ENCODE measurements at regions not wholly inside any gene's neighbourhood (a gene's known extent, or its start where the extent isn't known, plus 50 kb on each side); places are given as distances from the start of the nearest gene placed in this dataset.

GRCh38 chr1:29876902-29877301, 640.6 kb downstream of the PTPRU start:
- in situ Hi-C loops (cut with HindIII; ENCODE audit: extremely low pct_ligation_motif_present, low pct_unique_long_range_greater_than_20kb) (no loop called here), intact Hi-C loops (cut with micrococcal nuclease; ENCODE audit: unreplicated experiment) (no loop called here)
- Histone ChIP-seq H4K20me1 (ENCODE audit: insufficient read depth, low read length) (no peaks in the 10 kb centered on the region), H3K79me2 (ENCODE audit: insufficient read depth, low read length) (no peaks in the 10 kb centered on the region), H3K9ac (ENCODE audit: insufficient read depth, low read depth, low read length) (no peak overlapping the region), H3K4me1 (ENCODE audit: insufficient read depth, low read length) (no peaks in the 10 kb centered on the region), H3K36me3 (replicated peaks in 1 of 2; ENCODE audit: control insufficient read depth in 1 of 2, insufficient read depth in 2 of 2, low read length in 2 of 2) (no peaks in the 10 kb centered on the region), H3K27me3 (ENCODE audit: control insufficient read depth in 1 of 2, insufficient read depth in 2 of 2, low read length in 2 of 2) (peaks cover 0 to 7% of the 10 kb centered on the region in 2 experiments; a peak in 3 of 5 replicates), H3K27ac (ENCODE audit: extremely low read length, insufficient read depth, low read length) (no peak overlapping the region), H3K9me3 (ENCODE audit: low read length) (no peaks in the 10 kb centered on the region), H2AFZ (ENCODE audit: low read length) (no peak overlapping the region), H3K4me3 (replicated peaks in 1 of 3; ENCODE audit: insufficient read depth in 1 of 3, low read depth in 2 of 3, low read length in 3 of 3) (no peak overlapping the region), H3K4me2 (ENCODE audit: low read depth, low read length) (no peak overlapping the region)
- FAIRE-seq (no peak), ATAC-seq (no peak), DNase-seq (ENCODE audit: low spot score) (no peak)
- POLR2A ChIA-PET = no interaction called here
- BruUV-seq (replicated peaks) = no TSS peak
- CTCF ChIA-PET (ENCODE audit: low intra/inter-chr PET ratio, low total read pairs) = no interaction called here
- TF ChIP-seq ZNF383 (CRISPR knock-in tag; IDR thresholded peaks at IDR 0.05; ENCODE audit: borderline replicate concordance) = no peak
- WGBS (ENCODE audit: low lambda C conversion rate) = 6% methylated on average over 6 of the region's 8 CpGs

- ATAC-seq (no peak), FAIRE-seq (no peak), DNase-seq (ENCODE audit: low spot score) (no peak)
- Histone ChIP-seq H3K27ac (ENCODE audit: extremely low read length, insufficient read depth, low read length) (no peak overlapping the region), H3K79me2 (ENCODE audit: insufficient read depth, low read length) (no peaks in the 10 kb centered on the region), H3K9ac (ENCODE audit: insufficient read depth, low read depth, low read length) (no peak overlapping the region), H3K9me3 (ENCODE audit: low read length) (no peaks in the 10 kb centered on the region), H4K20me1 (ENCODE audit: insufficient read depth, low read length) (no peaks in the 10 kb centered on the region), H3K27me3 (ENCODE audit: control insufficient read depth in 1 of 2, insufficient read depth in 2 of 2, low read length in 2 of 2) (peaks cover 0 to 7% of the 10 kb centered on the region in 2 experiments; a peak in 3 of 5 replicates), H3K4me1 (ENCODE audit: insufficient read depth, low read length) (no peaks in the 10 kb centered on the region), H3K4me3 (replicated peaks in 1 of 3; ENCODE audit: insufficient read depth in 1 of 3, low read depth in 2 of 3, low read length in 3 of 3) (no peak overlapping the region), H3K4me2 (ENCODE audit: low read depth, low read length) (no peak overlapping the region), H2AFZ (ENCODE audit: low read length) (no peak overlapping the region), H3K36me3 (replicated peaks in 1 of 2; ENCODE audit: control insufficient read depth in 1 of 2, insufficient read depth in 2 of 2, low read length in 2 of 2) (no peaks in the 10 kb centered on the region)
- ChIA-PET POLR2A (no interaction called here), CTCF (ENCODE audit: low intra/inter-chr PET ratio, low total read pairs) (no interaction called here)
- no TSS peak for BruUV-seq (replicated peaks)
- no peak for TF ChIP-seq PTBP1 (IDR thresholded peaks at IDR 0.05; ENCODE audit: low read depth, low read length, poor library complexity, severe bottlenecking)
- TF ChIP-seq ZNF878 (CRISPR knock-in tag; IDR thresholded peaks at IDR 0.05) = no peak
- no peak for TF ChIP-seq ZNF709 (CRISPR knock-in tag; IDR thresholded peaks at IDR 0.05)
- TF ChIP-seq ZHX1 (CRISPR knock-in tag; IDR thresholded peaks at IDR 0.05; ENCODE audit: low read depth) = no peak
- TF ChIP-seq MEIS1 (CRISPR knock-in tag; IDR thresholded peaks at IDR 0.05; ENCODE audit: borderline replicate concordance) = no peak
- no peak for TF ChIP-seq ZNF710 (CRISPR knock-in tag; IDR thresholded peaks at IDR 0.05; ENCODE audit: borderline replicate concordance)
- TF ChIP-seq ZNF251 (CRISPR knock-in tag; IDR thresholded peaks at IDR 0.05) = no peak
- no peak for TF ChIP-seq KLF11 (CRISPR knock-in tag; IDR thresholded peaks at IDR 0.05)
- intact Hi-C loops (cut with micrococcal nuclease; ENCODE audit: unreplicated experiment) = no loop called here
- 1% methylated on average over 6 of the region's 6 CpGs for WGBS (ENCODE audit: low lambda C conversion rate)
- in situ Hi-C loops (cut with HindIII; ENCODE audit: extremely low pct_ligation_motif_present, low pct_unique_long_range_greater_than_20kb) = no loop called here
Measured at GRCh38 chr1:29876441-29876840, 640.1 kb downstream of the PTPRU start.
